Heart left ventricle (tissue), 13 donors: ENCODE measurements at regions not wholly inside any gene's neighbourhood (a gene's known extent, or its start where the extent isn't known, plus 50 kb on each side); places are given as distances from the start of the nearest gene placed in this dataset.

Experiments used
- CTCF ChIP-seq, 12 donors: fragments of 200-600 bp; sonication (generic) in 4 of 12; IDR thresholded peaks; one replicate each; pipeline versions ENCODE4 v1.5.0 to v1.8.0; 2018 to 2022; ENCODE audit warnings: antibody characterized with exemption in 12 of 12, mild to moderate bottlenecking in 5 of 12
- POLR2A ChIP-seq, 2 donors: fragments of 450-650 bp; IDR thresholded peaks; one replicate each; pipeline ENCODE4 v1.6.1; 2017; ENCODE audit warnings: antibody characterized with exemption in 2 of 2, mild to moderate bottlenecking in 2 of 2, moderate library complexity in 2 of 2
- donor health status: ischemic (EF 13 %, LVEDD 7.1; RV severe dilation, severe dysfunction).
- donor health status: DM: no; HTN: yes; CAD: no.
- donor health status: DM: no; HTN: no; CAD: no.
- donor health status: ischemic (EF 25% LVEDD 6.9; RV normal size, moderate dysfunction).
- donor health status: ischemic (EF 25% LVEDD 5.7; RV mildly dilated, moderate dysfunction).
- donor health status: ischemic (EF 35%, LVEDD 5.7; RV mildly dilated, moderate dysfunction).
- donor health status: nonischemic (EF 11% LVEDD 7.7; RV severe dilation, severe dysfunction).
- donor health status: DM: yes; HTN: yes; CAD: no.
- donor health status: PGD.
- donor health status: ischemic (EF 29% LVEDD 5.4; RV normal size, mild dysfunction).
- donor health status: nonischemic (EF 23%, LVEDD 6.1; RV moderate dilation, normal function).

GRCh38 chr18:7394050-7394659, 163.3 kb downstream of the LRRC30 start:
- TF ChIP-seq CTCF (IDR thresholded peaks at IDR 0.05): no peak
- TF ChIP-seq POLR2A (IDR thresholded peaks at IDR 0.05): no peak
